Calu3 (cell line): ENCODE measurements at regions not wholly inside any gene's neighbourhood (a gene's known extent, or its start where the extent isn't known, plus 50 kb on each side); places are given as distances from the start of the nearest gene placed in this dataset.
"Not testable (repeated sequence)": the region's sequence is repeated elsewhere in the genome, so short reads cannot be mapped to it uniquely, and the experiment has no call there.

ENCODE experiments used
- BruUV-seq: library from RNA; stranded (reverse); fragments of 400-500 nt; replicated peaks from 2 replicates; lab custom pipeline; 2021; lab: Mats Ljungman, UMichigan
- CTCF ChIA-PET: fragments of 300-600 bp; sonication (Branson Sonifier 250); formaldehyde crosslinking; loops from one replicate; lab custom pipeline; 2022; ENCODE audit warnings: antibody characterized with exemption; lab: Charles Lee
- DNase-seq: peaks from one replicate; pipeline ENCODE4 v3.0.0; 2022
- H3K27ac Mint-ChIP-seq: one replicate; pipeline ENCODE4 v1.8.0; 2022; ENCODE audit warnings: mixed read lengths; ENCODE audit not compliant: unreplicated experiment
- H3K27me3 Mint-ChIP-seq: one replicate; pipeline ENCODE4 v1.8.0; 2022; ENCODE audit warnings: mixed read lengths; ENCODE audit not compliant: unreplicated experiment
- H3K36me3 Mint-ChIP-seq: one replicate; pipeline ENCODE4 v1.8.0; 2022; ENCODE audit warnings: mild to moderate bottlenecking, moderate library complexity, mixed read lengths; ENCODE audit not compliant: insufficient read depth, unreplicated experiment
- H3K4me1 Mint-ChIP-seq: one replicate; pipeline ENCODE4 v1.8.0; 2022; ENCODE audit warnings: mild to moderate bottlenecking, low read depth, mixed read lengths; ENCODE audit not compliant: unreplicated experiment
- H3K4me3 Mint-ChIP-seq: one replicate; pipeline ENCODE4 v1.8.0; 2022; ENCODE audit warnings: mild to moderate bottlenecking, low read depth, moderate library complexity, mixed read lengths; ENCODE audit not compliant: unreplicated experiment
- H3K9me3 Mint-ChIP-seq: one replicate; pipeline ENCODE4 v1.8.0; 2022; ENCODE audit warnings: low read depth, mixed read lengths; ENCODE audit not compliant: unreplicated experiment
- intact Hi-C: fragments of 100-400 bp; cut with micrococcal nuclease; formaldehyde crosslinking; loops from one replicate; pipeline ENCODE4 v1.10.0; 2022; ENCODE audit not compliant: unreplicated experiment
- TF ChIP-seq, protein P1 (sequence below): fragments of 200-600 bp; IDR thresholded peaks from one replicate; pipeline ENCODE4 v1.8.0; 2022; ENCODE audit warnings: antibody characterized with exemption; ENCODE audit not compliant: unreplicated experiment

DNA sequence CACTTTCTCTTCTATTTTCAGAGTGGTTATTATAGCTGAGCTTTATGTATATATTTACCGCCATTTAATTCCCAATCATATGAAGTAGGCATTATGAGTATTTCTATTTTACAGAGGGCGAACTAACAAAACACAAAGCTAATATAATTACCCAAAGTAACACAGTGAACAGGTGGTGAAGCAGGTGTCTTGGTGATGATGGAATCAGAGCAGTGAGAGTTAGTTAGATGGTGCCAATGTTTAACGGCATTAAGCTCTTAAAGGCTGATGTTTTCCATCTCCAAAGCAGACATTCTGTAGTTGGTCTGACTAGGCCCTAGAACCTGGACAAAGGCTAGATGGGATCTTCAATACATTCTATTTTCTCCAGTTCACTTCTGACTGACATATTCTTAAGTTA lies 551.1 kb upstream of the SYNCRIP start:
- TF ChIP-seq, protein P1, sequence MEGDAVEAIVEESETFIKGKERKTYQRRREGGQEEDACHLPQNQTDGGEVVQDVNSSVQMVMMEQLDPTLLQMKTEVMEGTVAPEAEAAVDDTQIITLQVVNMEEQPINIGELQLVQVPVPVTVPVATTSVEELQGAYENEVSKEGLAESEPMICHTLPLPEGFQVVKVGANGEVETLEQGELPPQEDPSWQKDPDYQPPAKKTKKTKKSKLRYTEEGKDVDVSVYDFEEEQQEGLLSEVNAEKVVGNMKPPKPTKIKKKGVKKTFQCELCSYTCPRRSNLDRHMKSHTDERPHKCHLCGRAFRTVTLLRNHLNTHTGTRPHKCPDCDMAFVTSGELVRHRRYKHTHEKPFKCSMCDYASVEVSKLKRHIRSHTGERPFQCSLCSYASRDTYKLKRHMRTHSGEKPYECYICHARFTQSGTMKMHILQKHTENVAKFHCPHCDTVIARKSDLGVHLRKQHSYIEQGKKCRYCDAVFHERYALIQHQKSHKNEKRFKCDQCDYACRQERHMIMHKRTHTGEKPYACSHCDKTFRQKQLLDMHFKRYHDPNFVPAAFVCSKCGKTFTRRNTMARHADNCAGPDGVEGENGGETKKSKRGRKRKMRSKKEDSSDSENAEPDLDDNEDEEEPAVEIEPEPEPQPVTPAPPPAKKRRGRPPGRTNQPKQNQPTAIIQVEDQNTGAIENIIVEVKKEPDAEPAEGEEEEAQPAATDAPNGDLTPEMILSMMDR, result no peak
- peaks cover 7% of the 10 kb centered on the region for H3K27me3 Mint-ChIP-seq
- no peak for DNase-seq
- no peaks in the 10 kb centered on the region for H3K36me3 Mint-ChIP-seq
- intact Hi-C loops, result loop anchor here (5.0 to 10.0 kb wide), 3 partner anchors 272 to 831 kb away; no protein-coding TSS in a partner anchor
- H3K4me3 Mint-ChIP-seq, result no peak overlapping the region
- H3K9me3 Mint-ChIP-seq, result no peaks in the 10 kb centered on the region
- no peaks in the 10 kb centered on the region for H3K4me1 Mint-ChIP-seq
- BruUV-seq, result no TSS peak
- H3K27ac Mint-ChIP-seq, result no peak overlapping the region
- CTCF ChIA-PET, result no interaction called here

DNA sequence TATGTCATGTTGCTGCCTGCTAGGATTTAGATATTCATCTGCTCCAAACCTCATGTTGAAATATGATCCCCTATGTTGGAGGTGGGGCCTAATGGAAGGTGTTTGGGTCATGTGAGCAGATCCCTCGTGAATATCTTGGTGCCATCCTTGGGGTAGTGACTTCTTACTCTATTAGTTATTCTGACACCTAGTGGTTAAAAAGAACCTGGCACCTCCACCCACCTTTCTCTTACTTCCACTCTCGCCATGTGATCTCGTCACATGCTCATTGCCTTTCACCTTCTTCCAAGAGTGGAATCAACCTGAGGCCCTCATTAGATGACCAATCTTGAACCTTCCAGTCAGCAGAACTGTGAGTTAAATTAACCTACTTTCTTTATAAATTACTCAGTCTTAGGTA lies 549.4 kb upstream of the SYNCRIP start:
- Mint-ChIP-seq H3K27me3 (peaks cover 24% of the 10 kb centered on the region), H3K27ac (no peak overlapping the region), H3K36me3 (no peaks in the 10 kb centered on the region), H3K4me1 (no peaks in the 10 kb centered on the region), H3K4me3 (no peak overlapping the region), H3K9me3 (no peaks in the 10 kb centered on the region)
- intact Hi-C loops, result loop anchor here (5.0 to 10.0 kb wide), 3 partner anchors 270 to 833 kb away; no protein-coding TSS in a partner anchor
- BruUV-seq, result no TSS peak
- CTCF ChIA-PET, result no interaction called here
- peak; percentile 33 for DNase-seq
- TF ChIP-seq, protein P1, result peak; percentile 46

DNA sequence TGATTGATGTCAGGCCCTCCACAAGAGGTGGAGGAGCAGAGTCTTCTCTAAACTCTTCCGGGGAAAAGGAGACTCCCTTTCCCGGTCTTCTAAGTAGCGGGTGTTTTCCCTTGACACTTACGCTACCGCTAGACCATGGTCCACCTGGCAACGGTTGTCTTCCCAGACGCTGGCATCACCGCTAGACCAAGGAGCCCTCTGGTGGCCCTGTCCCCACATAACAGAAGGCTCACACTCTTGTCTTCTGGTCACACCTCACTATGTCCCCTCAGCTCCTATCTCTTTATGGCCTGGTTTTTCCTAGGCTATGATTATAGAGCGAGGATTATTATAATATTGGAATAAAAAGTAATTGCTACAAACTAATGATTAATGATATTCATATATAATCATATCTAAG lies 532.5 kb upstream of the SYNCRIP start:
- peak; percentile 75 for DNase-seq
- not testable (repeated sequence) for H3K4me3 Mint-ChIP-seq, H3K9me3 Mint-ChIP-seq, BruUV-seq, H3K27ac Mint-ChIP-seq, H3K36me3 Mint-ChIP-seq, H3K4me1 Mint-ChIP-seq
- CTCF ChIA-PET, result interaction anchor here (0.8 to 1.7 kb wide), 2 partner anchors 252 to 254 kb away, joined by 3 to 5 read pairs; no protein-coding TSS in a partner anchor
- peaks cover 46% of the 10 kb centered on the region for H3K27me3 Mint-ChIP-seq
- intact Hi-C loops, result loop anchor here (1.0 to 5.0 kb wide), 3 partner anchors 252 to 762 kb away; partner anchors contain the start of gene HTR1E
- TF ChIP-seq, protein P1, result peak; percentile 38

GRCh38 chr6:86154852-86155251 lies 512.2 kb upstream of the SYNCRIP start:
- TF ChIP-seq, protein P1, result no peak
- no peaks in the 10 kb centered on the region for H3K36me3 Mint-ChIP-seq
- CTCF ChIA-PET, result no interaction called here
- no peak for DNase-seq
- no peak overlapping the region for H3K4me3 Mint-ChIP-seq
- H3K27me3 Mint-ChIP-seq, result no peaks in the 10 kb centered on the region
- intact Hi-C loops, result no loop called here
- no peaks in the 10 kb centered on the region for H3K9me3 Mint-ChIP-seq
- H3K4me1 Mint-ChIP-seq, result no peaks in the 10 kb centered on the region
- BruUV-seq, result no TSS peak
- no peak overlapping the region for H3K27ac Mint-ChIP-seq
